Cerebellar cortex (tissue), 1 donor: ENCODE measurements at regions not wholly inside any gene's neighbourhood (a gene's known extent, or its start where the extent isn't known, plus 50 kb on each side); places are given as distances from the start of the nearest gene placed in this dataset.

Source experiments
- DNase-seq: peaks from one replicate; pipeline ENCODE4 v3.0.0-alpha.2; 2015; ENCODE audit warnings: low spot score

- no peak for DNase-seq
Observed at GRCh38 chr3:66133050-66133757, 87.6 kb upstream of the SLC25A26 start.

- DNase-seq = no peak
Observed at GRCh38 chr3:66128623-66129022, 89.9 kb upstream of the MAGI1 start.

GRCh38 chr3:66121318-66121717 lies 82.6 kb upstream of the MAGI1 start:
- DNase-seq = no peak

GRCh38 chr3:66115858-66116654 lies 77.3 kb upstream of the MAGI1 start:
- peak; percentile 92 for DNase-seq

GRCh38 chr3:66113542-66113941 lies 74.8 kb upstream of the MAGI1 start:
- DNase-seq = no peak

- peak; percentile 31 for DNase-seq
Observed at GRCh38 chr3:66110840-66111239, 72.1 kb upstream of the MAGI1 start.

GRCh38 chr3:66107855-66108254 lies 69.1 kb upstream of the MAGI1 start:
- DNase-seq = no peak

GRCh38 chr3:66106788-66107187 lies 68.1 kb upstream of the MAGI1 start:
- no peak for DNase-seq

GRCh38 chr3:66104535-66104934 lies 65.8 kb upstream of the MAGI1 start:
- DNase-seq = no peak

GRCh38 chr3:66103729-66104128 lies 65.0 kb upstream of the MAGI1 start:
- no peak for DNase-seq

GRCh38 chr3:66101901-66102300 lies 63.2 kb upstream of the MAGI1 start:
- no peak for DNase-seq

- no peak for DNase-seq
Observed at GRCh38 chr3:66099541-66100065, 60.9 kb upstream of the MAGI1 start.

- DNase-seq = no peak
Observed at GRCh38 chr3:66098436-66098835, 59.7 kb upstream of the MAGI1 start.

GRCh38 chr3:66097647-66098046 lies 58.9 kb upstream of the MAGI1 start:
- no peak for DNase-seq

GRCh38 chr3:66095295-66096001 lies 56.7 kb upstream of the MAGI1 start:
- no peak for DNase-seq

- DNase-seq = no peak
Observed at GRCh38 chr3:66093981-66094380, 55.3 kb upstream of the MAGI1 start.

GRCh38 chr3:66092175-66092995 lies 53.7 kb upstream of the MAGI1 start:
- no peak for DNase-seq
